ENCODE measurements at regions not wholly inside any gene's neighbourhood (a gene's known extent, or its start where the extent isn't known, plus 50 kb on each side); places are given as distances from the start of the nearest gene placed in this dataset.
"Not testable (repeated sequence)": the region's sequence is repeated elsewhere in the genome, so short reads cannot be mapped to it uniquely, and the experiment has no call there.

DNA sequence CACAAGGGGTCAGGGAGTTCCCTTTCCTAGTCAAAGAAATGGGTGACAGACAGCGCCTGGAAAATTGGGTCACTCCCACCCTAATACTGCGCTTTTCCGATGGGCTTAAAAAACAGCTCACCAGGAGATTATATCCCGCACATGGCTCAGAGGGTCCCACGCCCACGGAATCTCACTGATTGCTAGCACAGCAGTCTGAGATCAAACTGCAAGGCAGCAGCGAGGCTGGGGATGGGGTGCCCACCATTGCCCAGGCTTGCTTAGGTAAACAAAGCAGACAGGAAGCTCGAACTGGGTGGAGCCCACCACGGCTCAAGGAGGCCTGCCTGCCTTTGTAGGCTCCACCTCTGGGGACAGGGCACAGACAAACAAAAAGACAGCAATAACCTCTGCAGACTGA lies 56.4 kb upstream of the SLC22A9 start:
- Mint-ChIP-seq H3K36me3 (ENCODE audit: low read depth) (peaks cover 27% of the 10 kb centered on the region), H3K9me3 (peaks cover 74% of the 10 kb centered on the region)
- H3F3A ChIP-seq (replicated peaks; ENCODE audit: low read depth); H3K27me3 Mint-ChIP-seq (ENCODE audit: insufficient read depth, low read depth, poor library complexity); H3K4me2 ChIP-seq; H3K27me3 ChIP-seq (ENCODE audit: insufficient read depth); H3K4me3 Mint-ChIP-seq; H3K4me1 ChIP-seq (ENCODE audit: insufficient read depth); H3K4me1 Mint-ChIP-seq; ATAC-seq; H3K27ac Mint-ChIP-seq; H3K27ac ChIP-seq (ENCODE audit: low read depth); DNase-seq (ENCODE audit: low spot score); H2AFZ ChIP-seq; H3K79me2 ChIP-seq (replicated peaks; ENCODE audit: insufficient read depth); H4K20me1 ChIP-seq (replicated peaks; ENCODE audit: insufficient read depth); H3K4me3 ChIP-seq; H3K9me2 ChIP-seq (ENCODE audit: insufficient read depth); H3K36me3 ChIP-seq (ENCODE audit: insufficient read depth): not testable (repeated sequence)

DNA sequence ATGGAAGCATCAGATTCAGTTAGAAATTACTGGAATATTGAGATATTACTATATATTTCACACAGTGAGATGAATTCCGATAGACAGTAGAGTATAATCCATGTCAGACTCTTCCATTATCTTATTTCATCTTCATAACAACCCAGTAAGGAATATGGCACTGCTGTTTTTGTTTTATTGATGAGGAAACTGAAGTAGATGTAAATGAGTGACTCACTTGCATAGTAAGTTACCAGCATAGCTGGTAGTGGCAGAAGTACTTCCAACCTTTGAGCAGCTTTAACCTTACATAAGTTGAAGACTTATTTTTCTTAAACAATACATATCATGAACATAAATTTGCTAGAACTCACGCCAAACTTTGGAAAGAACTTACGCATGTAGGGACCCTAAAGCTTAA lies 54.9 kb upstream of the SLC22A25 start:
- Histone ChIP-seq H3K4me2 (no peak overlapping the region), H3K4me1 (ENCODE audit: insufficient read depth) (no peaks in the 10 kb centered on the region), H3K27me3 (ENCODE audit: insufficient read depth) (no peaks in the 10 kb centered on the region), H3K9me2 (ENCODE audit: insufficient read depth) (0 out of 2 replicates have a peak, but pooled peaks cover 5% of the 10 kb centered on the region), H3F3A (replicated peaks; ENCODE audit: low read depth) (no peaks in the 10 kb centered on the region), H3K4me3 (no peak overlapping the region), H3K79me2 (replicated peaks; ENCODE audit: insufficient read depth) (no peaks in the 10 kb centered on the region), H3K27ac (ENCODE audit: low read depth) (no peak overlapping the region), H3K36me3 (ENCODE audit: insufficient read depth) (no peaks in the 10 kb centered on the region), H2AFZ (no peak overlapping the region), H4K20me1 (replicated peaks; ENCODE audit: insufficient read depth) (no peaks in the 10 kb centered on the region)
- Mint-ChIP-seq H3K9me3 (peaks cover 3% of the 10 kb centered on the region; the same call in 1 of the 3 replicates), H3K27ac (no peak overlapping the region), H3K27me3 (ENCODE audit: insufficient read depth, low read depth, poor library complexity) (no peaks in the 10 kb centered on the region), H3K36me3 (ENCODE audit: low read depth) (no peaks in the 10 kb centered on the region), H3K4me3 (no peak overlapping the region), H3K4me1 (no peaks in the 10 kb centered on the region)
- no peak for DNase-seq (ENCODE audit: low spot score)
- TF ChIP-seq POLR2AphosphoS5 (IDR thresholded peaks at IDR 0.05; ENCODE audit: low read depth) (no peak), CREB1 (CRISPR knock-in tag; IDR thresholded peaks at IDR 0.05; ENCODE audit: low read depth) (no peak), JUNB (IDR thresholded peaks at IDR 0.05; ENCODE audit: unreplicated experiment) (no peak), STAT1 (IDR thresholded peaks at IDR 0.05; ENCODE audit: unreplicated experiment) (no peak), ZNF114 (CRISPR knock-in tag; IDR thresholded peaks at IDR 0.05) (no peak), ZNF331 (CRISPR knock-in tag; IDR thresholded peaks at IDR 0.05; ENCODE audit: low read depth) (no peak)
- TF ChIP-seq, protein P1, sequence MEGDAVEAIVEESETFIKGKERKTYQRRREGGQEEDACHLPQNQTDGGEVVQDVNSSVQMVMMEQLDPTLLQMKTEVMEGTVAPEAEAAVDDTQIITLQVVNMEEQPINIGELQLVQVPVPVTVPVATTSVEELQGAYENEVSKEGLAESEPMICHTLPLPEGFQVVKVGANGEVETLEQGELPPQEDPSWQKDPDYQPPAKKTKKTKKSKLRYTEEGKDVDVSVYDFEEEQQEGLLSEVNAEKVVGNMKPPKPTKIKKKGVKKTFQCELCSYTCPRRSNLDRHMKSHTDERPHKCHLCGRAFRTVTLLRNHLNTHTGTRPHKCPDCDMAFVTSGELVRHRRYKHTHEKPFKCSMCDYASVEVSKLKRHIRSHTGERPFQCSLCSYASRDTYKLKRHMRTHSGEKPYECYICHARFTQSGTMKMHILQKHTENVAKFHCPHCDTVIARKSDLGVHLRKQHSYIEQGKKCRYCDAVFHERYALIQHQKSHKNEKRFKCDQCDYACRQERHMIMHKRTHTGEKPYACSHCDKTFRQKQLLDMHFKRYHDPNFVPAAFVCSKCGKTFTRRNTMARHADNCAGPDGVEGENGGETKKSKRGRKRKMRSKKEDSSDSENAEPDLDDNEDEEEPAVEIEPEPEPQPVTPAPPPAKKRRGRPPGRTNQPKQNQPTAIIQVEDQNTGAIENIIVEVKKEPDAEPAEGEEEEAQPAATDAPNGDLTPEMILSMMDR (conservative IDR thresholded peaks at IDR 0.05; ENCODE audit: low read depth in 2 of 2), result no peak
- TF ChIP-seq, protein P2, sequence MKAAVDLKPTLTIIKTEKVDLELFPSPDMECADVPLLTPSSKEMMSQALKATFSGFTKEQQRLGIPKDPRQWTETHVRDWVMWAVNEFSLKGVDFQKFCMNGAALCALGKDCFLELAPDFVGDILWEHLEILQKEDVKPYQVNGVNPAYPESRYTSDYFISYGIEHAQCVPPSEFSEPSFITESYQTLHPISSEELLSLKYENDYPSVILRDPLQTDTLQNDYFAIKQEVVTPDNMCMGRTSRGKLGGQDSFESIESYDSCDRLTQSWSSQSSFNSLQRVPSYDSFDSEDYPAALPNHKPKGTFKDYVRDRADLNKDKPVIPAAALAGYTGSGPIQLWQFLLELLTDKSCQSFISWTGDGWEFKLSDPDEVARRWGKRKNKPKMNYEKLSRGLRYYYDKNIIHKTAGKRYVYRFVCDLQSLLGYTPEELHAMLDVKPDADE (IDR thresholded peaks at IDR 0.05), result no peak
- no peak for ATAC-seq
